DND-41 (cell line): ENCODE measurements at regions not wholly inside any gene's neighbourhood (a gene's known extent, or its start where the extent isn't known, plus 50 kb on each side); places are given as distances from the start of the nearest gene placed in this dataset.
"Not testable (repeated sequence)": the region's sequence is repeated elsewhere in the genome, so short reads cannot be mapped to it uniquely, and the experiment has no call there.

ENCODE experiments used
- CTCF ChIP-seq: IDR thresholded peaks from 2 replicates; pipeline ENCODE4 v1.5.1; 2012; ENCODE audit warnings: borderline replicate concordance, low read length, moderate library complexity, mild to moderate bottlenecking; ENCODE audit not compliant: poor library complexity, severe bottlenecking; ENCODE audit errors: extremely low read depth
- EZH2 ChIP-seq: IDR thresholded peaks from 3 replicates; pipeline ENCODE4 v1.6.1; 2012; ENCODE audit warnings: borderline replicate concordance, low read depth, mild to moderate bottlenecking, moderate library complexity, low read length, inconsistent platforms; ENCODE audit not compliant: severe bottlenecking

- TF ChIP-seq CTCF, EZH2: not testable (repeated sequence)
These were observed 583.7 kb downstream of the TUBA3C start for GRCh38 chr13:18597940-18598339.
